HepG2 (cell line): ENCODE measurements at regions not wholly inside any gene's neighbourhood (a gene's known extent, or its start where the extent isn't known, plus 50 kb on each side); places are given as distances from the start of the nearest gene placed in this dataset.

Experiments used
- ATAC-seq: fragments of 200-7000 bp; cut with Tn5 transposase; 3 replicates; pipeline ENCODE4 v1.9.1; 2020; ENCODE audit warnings: mild to moderate bottlenecking, moderate library complexity
- BruUV-seq: library from RNA; stranded (reverse); fragments of 400-500 nt; replicated peaks from 2 replicates; lab custom pipeline; 2021; lab: Mats Ljungman, UMichigan
- CTCF ChIA-PET: fragments of 300-600 bp; formaldehyde crosslinking; extraction: SDS; loops from one replicate; lab custom pipeline; 2021; ENCODE audit warnings: low total read pairs, inconsistent platforms, low intra/inter-chr PET ratio; lab: Yijun Ruan, JAX
- POLR2A ChIA-PET: fragments of 350-600 bp; sonication (Branson Sonifier 250); formaldehyde crosslinking; loops from one replicate; lab custom pipeline; 2020; ENCODE audit warnings: antibody characterized with exemption, inconsistent platforms; lab: Yijun Ruan, JAX
- DNase-seq: peaks from one replicate; pipeline ENCODE4 v3.0.0-alpha.2; 2015; ENCODE audit warnings: low spot score
- FAIRE-seq: peaks from 3 replicates; lab custom pipeline; 2011; peaks lifted over from hg19 to GRCh38; lab: Jason Lieb, UNC
- H2AFZ ChIP-seq: one replicate; pipeline ENCODE4 v1.6.1; 2011; ENCODE audit warnings: low read length, inconsistent platforms
- H3K27ac ChIP-seq: fragments of 300-600 bp; 3 replicates; pipeline ENCODE4 v1.8.0; 2011; ENCODE audit warnings: mixed run types, mild to moderate bottlenecking, mixed read lengths, low read length, inconsistent platforms; ENCODE audit not compliant: insufficient read depth; ENCODE audit errors: extremely low read length
- H3K27me3 ChIP-seq, 2 experiments: fragments of 200-600 bp in 1 of 2; 2 replicates in 1 of 2; 3 replicates in 1 of 2; pipeline versions ENCODE4 v1.6.0 to v1.8.0; 2011; ENCODE audit warnings: low read length in 2 of 2, mild to moderate bottlenecking in 2 of 2, moderate library complexity in 2 of 2, inconsistent platforms in 1 of 2; ENCODE audit not compliant: insufficient read depth in 2 of 2, control insufficient read depth in 1 of 2
- H3K36me3 ChIP-seq, 2 experiments: fragments of 200-600 bp in 1 of 2; replicated peaks in 1 of 2; 2 replicates in 1 of 2; 3 replicates in 1 of 2; pipeline versions ENCODE4 v1.5.1 to v1.8.0; 2011; ENCODE audit warnings: low read length in 2 of 2, inconsistent platforms in 1 of 2; ENCODE audit not compliant: insufficient read depth in 2 of 2, control insufficient read depth in 1 of 2
- H3K4me1 ChIP-seq: 2 replicates; pipeline ENCODE4 v1.5.1; 2012; ENCODE audit warnings: low read length, inconsistent platforms; ENCODE audit not compliant: insufficient read depth
- H3K4me2 ChIP-seq: 2 replicates; pipeline ENCODE4 v1.6.0; 2011; ENCODE audit warnings: low read depth, low read length, inconsistent platforms
- H3K4me3 ChIP-seq, 3 experiments: fragments of 200-600 bp in 1 of 3; sonication (generic), shearing (Covaris generic) in 1 of 3; replicated peaks in 1 of 3; 2 replicates each; pipeline ENCODE4 v1.5.1; 2011 to 2016; ENCODE audit warnings: low read length in 3 of 3, inconsistent platforms in 2 of 3, low read depth in 2 of 3, mild to moderate bottlenecking in 2 of 3, control low read depth in 1 of 3, mixed read lengths in 1 of 3; ENCODE audit not compliant: insufficient read depth in 1 of 3
- H3K79me2 ChIP-seq: one replicate; pipeline ENCODE4 v1.6.1; 2011; ENCODE audit warnings: low read length, inconsistent platforms; ENCODE audit not compliant: insufficient read depth
- H3K9ac ChIP-seq: 2 replicates; pipeline ENCODE4 v1.6.0; 2011; ENCODE audit warnings: mild to moderate bottlenecking, low read depth, low read length, inconsistent platforms; ENCODE audit not compliant: insufficient read depth
- H3K9me3 ChIP-seq: 2 replicates; pipeline ENCODE4 v1.5.1; 2012; ENCODE audit warnings: mild to moderate bottlenecking, low read length
- H4K20me1 ChIP-seq: 2 replicates; pipeline ENCODE4 v1.6.0; 2011; ENCODE audit warnings: inconsistent platforms, mild to moderate bottlenecking, low read length, moderate library complexity; ENCODE audit not compliant: insufficient read depth
- CC2D1A ChIP-seq: sonication (generic); formaldehyde crosslinking; IDR thresholded peaks from 2 replicates; pipeline ENCODE4 v1.8.1; 2023; ENCODE audit warnings: mild to moderate bottlenecking, missing genetic modification reagents
- ZNF205 ChIP-seq: IDR thresholded peaks from 2 replicates; pipeline ENCODE4 v1.6.1; 2018; ENCODE audit warnings: missing biosample characterization, missing genetic modification reagents
- ZNF816 ChIP-seq: sonication (generic); formaldehyde crosslinking; IDR thresholded peaks from 2 replicates; pipeline ENCODE4 v1.8.0; 2022; ENCODE audit warnings: missing genetic modification reagents, mild to moderate bottlenecking, borderline replicate concordance
- WGBS: methylation state at CpG from one replicate; pipeline ENCODE4 v1.1.6; 2017; ENCODE audit warnings: low lambda C conversion rate; 5-methylcytosine and 5-hydroxymethylcytosine counted together
- in situ Hi-C: cut with HindIII; loops from 2 replicates; pipeline ENCODE4 v1.10.0; 2017; ENCODE audit warnings: low pct_unique_long_range_greater_than_20kb; ENCODE audit not compliant: extremely low pct_ligation_motif_present
- intact Hi-C: fragments of 100-400 bp; cut with micrococcal nuclease; formaldehyde crosslinking; loops from one replicate; pipeline ENCODE4 v1.10.0; 2022; ENCODE audit not compliant: unreplicated experiment
- TF ChIP-seq, protein P1 (sequence below): sonication (generic); formaldehyde crosslinking; IDR thresholded peaks from 2 replicates; pipeline ENCODE4 v1.4.0; 2020; ENCODE audit warnings: low read depth, missing genetic modification reagents

DNA sequence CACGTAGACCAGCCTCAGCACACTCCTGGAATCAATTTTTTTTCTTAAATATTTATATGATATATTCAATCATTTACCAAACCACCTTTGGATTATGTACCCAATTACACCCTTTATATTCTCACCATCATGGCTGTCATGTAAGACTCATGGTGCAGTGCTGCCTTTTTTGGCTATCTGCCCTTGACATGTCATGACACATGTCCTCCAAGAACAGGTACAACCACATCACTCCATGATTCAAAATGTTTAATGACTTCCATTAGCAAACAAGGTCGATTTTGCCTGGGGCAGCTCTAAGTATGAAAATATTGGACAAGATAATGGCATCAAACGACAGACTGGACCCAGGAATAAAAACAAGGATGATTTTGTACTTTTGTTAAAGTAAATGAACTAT, 861.1 kb upstream of the ADAMTS5 start (continued):
- TF ChIP-seq, protein P1, sequence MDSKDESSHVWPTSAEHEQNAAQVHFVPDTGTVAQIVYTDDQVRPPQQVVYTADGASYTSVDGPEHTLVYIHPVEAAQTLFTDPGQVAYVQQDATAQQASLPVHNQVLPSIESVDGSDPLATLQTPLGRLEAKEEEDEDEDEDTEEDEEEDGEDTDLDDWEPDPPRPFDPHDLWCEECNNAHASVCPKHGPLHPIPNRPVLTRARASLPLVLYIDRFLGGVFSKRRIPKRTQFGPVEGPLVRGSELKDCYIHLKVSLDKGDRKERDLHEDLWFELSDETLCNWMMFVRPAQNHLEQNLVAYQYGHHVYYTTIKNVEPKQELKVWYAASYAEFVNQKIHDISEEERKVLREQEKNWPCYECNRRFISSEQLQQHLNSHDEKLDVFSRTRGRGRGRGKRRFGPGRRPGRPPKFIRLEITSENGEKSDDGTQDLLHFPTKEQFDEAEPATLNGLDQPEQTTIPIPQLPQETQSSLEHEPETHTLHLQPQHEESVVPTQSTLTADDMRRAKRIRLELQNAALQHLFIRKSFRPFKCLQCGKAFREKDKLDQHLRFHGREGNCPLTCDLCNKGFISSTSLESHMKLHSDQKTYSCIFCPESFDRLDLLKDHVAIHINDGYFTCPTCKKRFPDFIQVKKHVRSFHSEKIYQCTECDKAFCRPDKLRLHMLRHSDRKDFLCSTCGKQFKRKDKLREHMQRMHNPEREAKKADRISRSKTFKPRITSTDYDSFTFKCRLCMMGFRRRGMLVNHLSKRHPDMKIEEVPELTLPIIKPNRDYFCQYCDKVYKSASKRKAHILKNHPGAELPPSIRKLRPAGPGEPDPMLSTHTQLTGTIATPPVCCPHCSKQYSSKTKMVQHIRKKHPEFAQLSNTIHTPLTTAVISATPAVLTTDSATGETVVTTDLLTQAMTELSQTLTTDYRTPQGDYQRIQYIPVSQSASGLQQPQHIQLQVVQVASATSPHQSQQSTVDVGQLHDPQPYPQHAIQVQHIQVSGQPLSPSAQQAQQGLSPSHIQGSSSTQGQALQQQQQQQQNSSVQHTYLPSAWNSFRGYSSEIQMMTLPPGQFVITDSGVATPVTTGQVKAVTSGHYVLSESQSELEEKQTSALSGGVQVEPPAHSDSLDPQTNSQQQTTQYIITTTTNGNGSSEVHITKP (CRISPR knock-in tag): no peak

DNA sequence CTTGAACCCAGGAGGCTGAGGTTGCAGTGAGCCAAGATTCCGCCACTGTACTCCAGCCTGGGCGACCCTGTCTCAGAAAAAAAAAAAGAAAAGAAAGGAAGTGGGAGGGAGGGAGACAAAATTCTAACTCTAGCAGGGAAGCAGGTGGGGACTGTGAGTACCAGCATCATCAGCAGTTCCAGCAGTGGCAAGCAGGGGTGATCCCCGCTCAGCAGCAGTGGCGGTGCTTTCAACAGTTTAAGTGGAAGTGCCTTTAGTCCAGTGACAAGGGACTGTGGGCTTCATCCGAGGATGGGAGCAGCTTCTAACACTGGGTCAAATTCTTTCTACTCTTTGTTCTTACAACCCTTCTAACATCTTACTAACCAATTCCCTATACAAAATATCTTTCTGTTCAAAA, 858.1 kb upstream of the ADAMTS5 start:
- CTCF ChIA-PET: no interaction called here

More for the DNA sequence above, 858.1 kb upstream of the ADAMTS5 start:
- no peaks in the 10 kb centered on the region for H3K4me1 ChIP-seq
- FAIRE-seq: no peak
- H3K4me3 ChIP-seq: no peak overlapping the region
- H2AFZ ChIP-seq: no peak overlapping the region
- H4K20me1 ChIP-seq: no peaks in the 10 kb centered on the region
- no peaks in the 10 kb centered on the region for H3K36me3 ChIP-seq
- 10% methylated on average over 5 of the region's 5 CpGs for WGBS
- ATAC-seq: no peak
- BruUV-seq: no TSS peak
- POLR2A ChIA-PET: no interaction called here
- H3K9ac ChIP-seq: no peak overlapping the region
- H3K79me2 ChIP-seq: no peaks in the 10 kb centered on the region
- DNase-seq: no peak
- H3K9me3 ChIP-seq: peaks cover 93% of the 10 kb centered on the region
- in situ Hi-C loops: no loop called here
- intact Hi-C loops: no loop called here
- H3K27ac ChIP-seq: no peak overlapping the region
- no peaks in the 10 kb centered on the region for H3K27me3 ChIP-seq
- no peak for TF ChIP-seq ZNF816 (CRISPR knock-in tag)
- TF ChIP-seq CC2D1A (CRISPR knock-in tag): no peak
- TF ChIP-seq ZNF205: no peak
- H3K4me2 ChIP-seq: no peak overlapping the region
